NB4 (cell line): ENCODE measurements at regions not wholly inside any gene's neighbourhood (a gene's known extent, or its start where the extent isn't known, plus 50 kb on each side); places are given as distances from the start of the nearest gene placed in this dataset.
"Not testable (repeated sequence)": the region's sequence is repeated elsewhere in the genome, so short reads cannot be mapped to it uniquely, and the experiment has no call there.

Experiments
- POLR2A ChIP-seq: IDR thresholded peaks from 2 replicates; pipeline ENCODE4 v1.6.1; 2011; ENCODE audit warnings: mild to moderate bottlenecking; ENCODE audit not compliant: insufficient read length; ENCODE audit errors: extremely low read depth
- TF ChIP-seq, protein P1 (sequence below): IDR thresholded peaks from one replicate; pipeline ENCODE4 v1.5.1; 2012; ENCODE audit warnings: low read depth, low read length

DNA sequence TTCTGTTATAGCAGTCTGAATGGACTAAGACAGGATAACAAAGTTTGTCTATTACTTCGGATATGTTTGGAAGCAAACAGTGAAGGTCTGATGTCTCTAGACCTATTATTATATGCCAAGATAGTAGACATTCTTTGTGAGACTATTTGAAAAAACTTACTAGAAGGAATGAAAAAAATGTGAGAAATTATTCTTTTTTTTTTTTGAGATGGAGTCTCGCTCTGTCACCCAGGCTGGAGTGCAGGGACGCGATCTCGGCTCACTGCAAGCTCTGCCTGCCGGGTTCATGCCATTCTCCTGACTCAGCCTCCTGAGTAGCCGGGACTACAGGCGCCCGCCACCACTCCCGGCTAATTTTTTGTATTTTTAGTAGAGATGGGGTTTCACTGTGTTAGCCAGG lies 690.7 kb upstream of the SLC35B3 start:
- TF ChIP-seq, protein P1, sequence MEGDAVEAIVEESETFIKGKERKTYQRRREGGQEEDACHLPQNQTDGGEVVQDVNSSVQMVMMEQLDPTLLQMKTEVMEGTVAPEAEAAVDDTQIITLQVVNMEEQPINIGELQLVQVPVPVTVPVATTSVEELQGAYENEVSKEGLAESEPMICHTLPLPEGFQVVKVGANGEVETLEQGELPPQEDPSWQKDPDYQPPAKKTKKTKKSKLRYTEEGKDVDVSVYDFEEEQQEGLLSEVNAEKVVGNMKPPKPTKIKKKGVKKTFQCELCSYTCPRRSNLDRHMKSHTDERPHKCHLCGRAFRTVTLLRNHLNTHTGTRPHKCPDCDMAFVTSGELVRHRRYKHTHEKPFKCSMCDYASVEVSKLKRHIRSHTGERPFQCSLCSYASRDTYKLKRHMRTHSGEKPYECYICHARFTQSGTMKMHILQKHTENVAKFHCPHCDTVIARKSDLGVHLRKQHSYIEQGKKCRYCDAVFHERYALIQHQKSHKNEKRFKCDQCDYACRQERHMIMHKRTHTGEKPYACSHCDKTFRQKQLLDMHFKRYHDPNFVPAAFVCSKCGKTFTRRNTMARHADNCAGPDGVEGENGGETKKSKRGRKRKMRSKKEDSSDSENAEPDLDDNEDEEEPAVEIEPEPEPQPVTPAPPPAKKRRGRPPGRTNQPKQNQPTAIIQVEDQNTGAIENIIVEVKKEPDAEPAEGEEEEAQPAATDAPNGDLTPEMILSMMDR, result not testable (repeated sequence)
- not testable (repeated sequence) for TF ChIP-seq POLR2A
